Activated T-cell treated with anti-CD3 and anti-CD28 coated beads for 48 hours (primary cell): ENCODE measurements at regions not wholly inside any gene's neighbourhood (a gene's known extent, or its start where the extent isn't known, plus 50 kb on each side); places are given as distances from the start of the nearest gene placed in this dataset.

Experiments used
- DNase-seq: peaks from one replicate; pipeline ENCODE4 v3.0.0-alpha.2; 2020; ENCODE audit warnings: low read depth

DNA sequence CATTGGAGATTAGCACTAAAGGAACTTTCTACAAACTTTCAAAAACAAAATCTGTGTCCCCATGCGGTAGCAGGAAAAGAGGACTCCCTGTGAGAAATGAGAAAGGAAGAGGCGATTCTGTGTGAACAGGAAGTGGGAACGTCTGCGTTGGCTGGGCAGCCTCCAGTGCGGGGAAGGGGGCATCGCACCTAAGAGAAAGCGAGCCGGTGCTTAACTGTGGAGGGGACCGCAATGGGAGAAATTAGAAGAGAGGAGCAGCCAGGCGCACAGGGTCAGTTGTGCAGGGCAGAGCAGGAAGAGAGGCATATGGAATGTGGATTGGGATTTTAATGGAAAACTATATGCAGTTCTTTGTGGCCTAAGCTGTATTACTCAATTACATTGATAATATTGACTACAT lies 77.4 kb upstream of the DOCK9 start:
- DNase-seq, result no peak

GRCh38 chr13:99055735-99056134 lies 77.9 kb upstream of the DOCK9 start:
- DNase-seq, result no peak

- no peak for DNase-seq
Measured at GRCh38 chr13:99056381-99057014, 78.6 kb upstream of the DOCK9 start.

GRCh38 chr13:99057310-99057975 lies 79.6 kb upstream of the DOCK9 start:
- no peak for DNase-seq

DNA sequence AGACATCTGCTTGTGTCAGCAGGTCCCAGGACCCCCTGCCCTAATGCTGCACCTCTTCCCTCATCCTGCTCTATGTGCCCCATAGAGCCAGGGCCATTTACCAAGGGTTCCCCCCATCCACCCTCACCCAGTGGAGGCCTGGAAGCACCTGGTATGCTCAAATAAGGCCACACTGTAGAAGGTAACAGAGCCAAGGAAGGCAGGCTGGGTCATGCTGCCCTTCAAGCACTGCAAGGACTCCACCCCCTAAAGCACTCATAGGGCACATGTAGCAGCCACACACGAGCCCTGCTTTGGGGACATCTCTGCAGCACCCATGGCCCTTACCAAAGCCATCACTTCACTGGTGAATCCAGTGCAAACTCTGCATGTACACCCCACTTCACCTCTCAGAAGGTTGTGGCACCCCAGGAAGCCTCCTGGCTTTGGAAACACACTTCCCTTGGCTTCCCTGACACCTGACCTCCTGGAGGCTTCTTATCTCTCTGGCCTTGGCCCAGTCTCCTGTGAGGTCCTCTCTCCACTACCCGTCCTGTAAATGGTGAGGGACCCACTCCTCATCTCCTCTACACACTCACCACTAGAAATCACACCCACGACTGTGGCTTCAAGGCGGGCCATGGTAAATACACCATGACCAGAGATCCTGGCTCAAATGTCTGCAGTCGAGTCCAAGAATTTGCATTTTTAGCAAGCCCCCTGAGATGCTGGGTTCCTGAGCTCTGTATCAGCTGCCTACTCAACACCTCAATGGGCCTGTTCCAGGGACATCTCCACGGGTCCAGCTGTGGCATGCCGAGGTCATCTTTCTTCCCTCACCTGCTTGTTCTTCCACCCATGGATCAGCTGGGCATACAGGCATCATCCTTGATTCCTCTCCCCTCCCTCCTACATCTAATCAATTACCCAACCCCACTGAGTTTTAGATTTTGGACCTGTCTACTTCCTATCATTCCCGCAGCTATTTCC lies 80.9 kb upstream of the DOCK9 start:
- DNase-seq, result no peak

DNA sequence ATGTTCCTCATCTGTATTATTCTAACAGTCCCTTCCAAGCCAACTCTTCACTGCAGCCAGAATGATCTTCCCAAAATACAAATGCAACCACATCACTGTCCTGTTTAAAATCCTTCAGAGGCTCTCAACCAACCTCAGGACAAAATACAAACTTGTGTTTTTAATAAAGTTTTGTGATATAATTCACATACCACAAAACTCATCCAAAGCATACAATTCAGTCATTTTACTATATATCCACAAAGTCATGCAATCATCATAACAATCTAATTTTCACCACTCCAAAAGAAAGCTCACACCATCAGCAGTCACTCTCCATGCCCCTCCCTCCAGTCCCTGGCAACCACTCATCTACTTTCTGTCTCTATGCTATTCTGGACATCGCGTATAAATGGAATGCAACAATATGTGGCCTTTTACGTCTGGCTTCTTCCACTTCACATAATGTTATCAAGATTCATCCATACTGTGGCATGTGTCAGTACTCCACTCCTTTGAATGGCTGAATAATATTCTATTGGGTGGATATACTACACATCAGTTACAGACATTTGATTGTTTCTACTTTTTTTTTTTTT lies 81.7 kb upstream of the DOCK9 start:
- no peak for DNase-seq

- no peak for DNase-seq
Measured at GRCh38 chr13:99061411-99061810, 83.5 kb upstream of the DOCK9 start.

- no peak for DNase-seq
Measured at GRCh38 chr13:99062593-99062992, 84.7 kb upstream of the DOCK9 start.

DNA sequence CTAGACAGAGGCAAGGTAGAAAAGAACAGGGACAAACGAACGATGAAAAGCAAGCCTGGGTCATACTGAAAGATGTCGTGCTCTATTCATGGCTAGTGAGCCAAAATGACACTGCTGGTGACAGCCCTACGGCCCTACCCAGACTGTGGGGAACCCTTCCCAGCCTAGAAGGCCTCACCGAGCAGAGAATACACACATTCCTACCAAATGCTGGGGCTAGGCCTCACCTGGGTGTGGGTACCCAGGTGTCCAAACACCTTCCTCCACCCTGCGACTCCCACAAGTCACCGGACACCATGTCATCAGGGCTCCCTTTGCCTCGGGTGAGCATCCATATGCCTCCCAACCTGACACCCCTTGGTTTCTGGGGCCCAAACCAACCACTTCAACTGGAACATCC lies 85.3 kb upstream of the DOCK9 start:
- DNase-seq, result no peak

DNA sequence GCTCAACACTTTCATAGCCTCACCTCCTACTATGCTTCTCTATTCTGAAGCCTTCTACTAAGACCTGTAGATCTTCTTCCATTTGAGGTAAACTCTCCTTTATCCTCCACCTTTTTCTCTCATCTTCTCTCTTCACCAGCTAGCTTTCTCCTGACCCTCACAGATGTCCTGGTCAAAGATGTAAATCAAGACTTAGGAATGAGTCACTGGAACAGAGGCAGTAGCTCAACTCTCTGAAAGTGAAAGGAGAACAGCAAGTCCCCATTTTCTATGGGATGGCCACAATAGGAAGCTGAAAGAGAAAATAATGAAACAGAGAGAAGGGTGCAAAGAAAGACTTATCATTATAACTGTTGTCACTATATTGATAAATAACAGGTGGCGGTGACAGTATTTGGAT lies 86.1 kb upstream of the DOCK9 start:
- no peak for DNase-seq

DNA sequence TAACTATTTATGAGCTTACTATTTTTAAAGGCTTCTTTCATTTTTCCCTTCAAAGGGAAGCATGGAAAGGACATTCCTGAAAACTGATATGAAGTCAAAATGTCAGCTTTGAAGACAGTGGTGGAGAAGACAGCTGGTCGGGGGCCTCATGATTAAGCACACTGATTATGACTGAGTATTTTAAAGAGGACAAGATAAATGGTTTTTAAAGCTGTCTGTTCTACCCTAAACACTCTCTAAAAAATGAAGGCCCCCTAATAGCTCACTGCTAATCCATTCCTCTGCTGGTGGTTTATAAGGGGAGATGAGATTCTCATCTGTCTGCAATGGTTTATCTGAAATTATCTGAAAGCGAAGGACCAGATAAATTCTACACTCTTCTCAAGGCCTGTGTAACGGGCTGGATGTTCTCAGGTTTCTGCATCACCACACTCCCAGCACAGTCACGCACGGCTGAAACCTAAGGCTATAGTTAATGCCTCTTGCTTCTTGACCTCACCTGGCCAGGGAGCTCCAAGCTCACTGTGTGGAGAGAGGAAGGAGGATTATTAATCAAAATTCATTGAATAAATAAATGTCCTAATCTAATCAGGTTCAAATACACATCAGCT lies 86.9 kb upstream of the DOCK9 start:
- no peak for DNase-seq

GRCh38 chr13:99065235-99066015 lies 87.6 kb upstream of the DOCK9 start:
- no peak for DNase-seq

DNA sequence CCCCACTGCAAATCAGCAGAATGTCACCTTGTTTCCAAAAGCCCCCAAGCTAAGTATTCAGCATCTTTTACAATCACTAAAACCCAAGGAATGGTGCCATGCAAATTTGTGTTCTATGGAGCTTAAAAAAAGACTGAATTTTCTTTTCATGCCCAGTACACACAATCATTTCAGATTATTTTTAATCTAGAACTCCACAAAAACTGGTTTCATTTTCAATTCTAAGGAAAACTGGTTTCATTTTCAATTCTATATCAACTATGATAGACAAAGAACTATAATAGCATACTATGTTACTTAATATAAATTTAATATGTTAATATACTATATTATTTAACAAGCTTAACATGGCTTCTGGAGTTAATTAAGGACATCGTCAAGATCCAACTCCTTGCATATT lies 88.4 kb upstream of the DOCK9 start:
- no peak for DNase-seq

DNA sequence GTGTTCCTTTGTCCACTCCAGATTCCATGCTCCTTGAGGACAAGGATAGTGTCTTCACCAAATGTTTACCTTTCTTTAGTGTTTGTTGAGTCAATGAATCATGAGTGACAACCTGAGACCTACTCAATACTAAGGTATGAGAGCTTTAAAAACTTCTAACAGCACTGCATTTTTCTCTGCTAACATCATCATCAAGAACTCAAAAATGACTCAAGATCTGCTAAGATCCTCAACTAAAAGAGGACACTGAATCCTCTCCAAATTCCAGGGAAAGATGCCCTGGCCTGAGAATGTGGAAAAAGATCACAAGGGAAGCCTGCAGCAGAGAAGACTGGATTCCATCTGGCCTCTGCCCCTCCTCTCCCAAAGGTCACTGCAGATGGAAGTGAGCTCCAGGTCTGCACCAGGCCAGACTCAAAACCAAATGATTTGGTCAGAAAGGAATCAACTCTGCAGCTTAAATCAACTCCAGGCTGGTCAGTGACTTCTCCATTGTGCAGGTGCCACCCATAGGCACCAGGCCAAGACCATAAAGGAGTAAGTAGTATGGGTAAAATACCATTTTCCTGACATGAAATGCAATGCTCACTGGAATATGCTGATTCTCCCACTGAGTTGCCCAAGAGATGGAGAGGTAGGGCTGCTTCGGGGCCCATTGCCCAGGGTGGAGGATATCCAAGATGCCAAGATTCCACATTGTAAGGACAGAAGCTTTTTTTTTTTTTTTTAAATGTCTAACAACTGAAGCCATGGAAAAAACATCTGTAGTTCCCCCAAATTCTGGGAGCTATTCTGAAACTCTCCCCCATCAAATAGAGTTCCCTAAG lies 89.5 kb upstream of the DOCK9 start:
- DNase-seq, result no peak

DNA sequence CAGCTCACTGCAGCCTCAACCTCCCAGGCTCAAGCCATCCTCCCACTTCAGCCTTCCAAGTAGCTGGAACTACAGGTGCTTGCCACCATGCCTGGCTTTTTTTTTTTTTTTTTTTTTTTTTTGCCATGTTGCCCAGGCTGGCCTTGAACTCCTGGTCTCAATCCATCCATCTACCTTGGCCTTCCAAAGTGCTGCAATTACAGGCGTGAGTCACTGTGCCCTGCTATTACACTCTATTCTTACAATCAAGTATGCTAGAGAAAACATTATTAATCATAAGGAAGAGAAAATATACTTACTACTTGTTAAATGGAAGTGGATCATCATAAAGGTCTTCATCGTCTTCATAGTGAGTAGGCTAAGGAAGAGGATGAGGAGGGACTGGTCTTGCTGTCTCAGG lies 93.3 kb upstream of the DOCK9 start:
- no peak for DNase-seq

DNA sequence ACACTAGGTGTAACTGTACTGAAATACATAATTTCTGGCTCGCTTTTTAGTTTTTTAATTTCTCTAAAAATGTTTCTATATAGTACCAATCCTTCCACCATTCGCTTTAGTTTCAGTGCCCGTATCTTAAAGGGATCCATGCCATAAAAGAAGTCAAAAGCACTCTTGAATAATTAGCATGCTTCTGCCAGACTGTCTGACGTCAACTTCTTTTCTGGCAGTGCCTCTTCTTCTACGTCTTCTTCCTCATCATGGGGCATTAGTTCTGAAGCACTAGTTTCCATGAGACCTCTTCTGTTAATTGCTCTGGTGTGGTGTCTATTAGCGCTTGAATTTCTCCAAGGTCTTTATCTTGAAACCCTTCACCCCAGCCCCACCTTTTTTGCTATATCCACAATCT lies 93.8 kb upstream of the DOCK9 start:
- no peak for DNase-seq

DNA sequence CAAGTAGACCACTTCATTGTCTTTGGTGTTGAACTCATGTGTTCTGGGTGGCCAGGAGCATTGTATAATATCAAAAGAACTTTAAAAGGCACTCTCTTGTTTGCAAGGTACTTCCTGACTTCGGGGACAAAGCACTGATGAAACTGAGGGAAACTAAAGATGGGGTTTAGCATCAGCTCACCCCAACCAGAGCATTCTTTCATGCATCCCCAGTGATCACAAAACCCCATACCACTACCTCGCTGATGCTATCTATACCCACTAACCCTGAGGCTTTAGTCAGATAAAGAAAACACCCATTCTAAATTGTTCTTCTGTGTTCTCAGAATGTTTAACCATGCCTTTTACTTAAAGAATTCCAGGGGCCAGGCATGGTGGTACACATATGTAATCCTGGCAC lies 94.5 kb upstream of the DOCK9 start:
- DNase-seq, result no peak

DNA sequence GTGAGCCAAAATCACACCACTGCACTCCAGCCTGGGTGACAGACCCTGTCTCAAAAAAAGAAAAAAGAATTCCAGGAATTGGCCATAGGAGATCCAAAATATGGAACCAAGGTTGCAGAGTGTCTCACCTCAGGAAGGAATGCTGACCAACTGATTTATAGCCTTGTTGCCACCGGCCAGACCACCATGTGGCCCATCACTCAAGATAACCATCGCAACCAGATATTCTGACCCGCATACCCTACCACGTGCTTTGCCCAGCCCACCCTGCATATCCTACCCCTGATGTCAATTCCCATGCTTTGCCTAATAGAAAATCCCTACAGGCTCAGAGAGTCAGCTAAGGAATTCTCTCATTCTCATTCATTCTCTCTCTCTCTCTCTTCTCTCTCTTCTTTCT lies 95.1 kb upstream of the DOCK9 start:
- no peak for DNase-seq

GRCh38 chr13:99074693-99075092 lies 96.8 kb upstream of the DOCK9 start:
- no peak for DNase-seq
